ENCODE measurements at regions not wholly inside any gene's neighbourhood (a gene's known extent, or its start where the extent isn't known, plus 50 kb on each side); places are given as distances from the start of the nearest gene placed in this dataset.

DNA sequence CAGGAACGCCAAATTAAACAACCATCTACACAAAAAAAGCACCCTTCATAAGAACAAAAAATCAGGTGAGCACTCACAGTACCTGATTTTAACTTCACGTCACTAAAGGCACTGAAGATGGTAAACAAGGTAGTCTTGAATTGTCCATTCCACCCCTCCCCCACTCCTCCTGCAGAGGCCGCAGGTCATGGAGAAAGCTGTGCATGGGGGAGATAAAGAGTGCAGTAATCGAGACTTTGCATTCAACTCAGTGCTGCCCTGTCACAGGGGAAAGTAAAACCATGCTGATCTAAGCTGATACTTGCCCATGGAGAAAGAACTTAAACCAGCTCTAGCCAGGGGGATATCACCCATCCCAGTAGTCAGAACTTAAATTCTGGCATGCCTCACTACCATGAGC, 61.4 kb upstream of the LRIF1 start:
- no peak overlapping the region for H3K27ac ChIP-seq (ENCODE audit: low read depth, low read length)
- no peaks in the 10 kb centered on the region for H3K79me2 ChIP-seq (ENCODE audit: insufficient read depth, low read length)
- no peak for ATAC-seq
- RAD21 ChIA-PET (ENCODE audit: low non-redundant PET in 1 of 2, low total read pairs in 2 of 2, uncharacterized antibody in 2 of 2, unreplicated experiment in 2 of 2): no interaction called here
- POLR2A ChIA-PET: no interaction called here
- intact Hi-C loops (cut with micrococcal nuclease): no loop called here
- no peaks in the 10 kb centered on the region for H4K20me1 ChIP-seq (ENCODE audit: insufficient read depth)
- H3K9ac ChIP-seq (ENCODE audit: low read length): no peak overlapping the region
- peaks cover 21% of the 10 kb centered on the region; the same call in 1 of the 2 replicates for H3K27me3 ChIP-seq (ENCODE audit: insufficient read depth, low read length)
- no peaks in the 10 kb centered on the region for H3K9me3 ChIP-seq (ENCODE audit: control insufficient read depth in 1 of 2, insufficient read depth in 1 of 2, low read depth in 1 of 2, low read length in 2 of 2)
- no peak overlapping the region for H3K4me3 ChIP-seq (replicated peaks in 1 of 2; ENCODE audit: low read depth in 1 of 2, low read length in 2 of 2)
- no peaks in the 10 kb centered on the region for H3K9me2 ChIP-seq (ENCODE audit: insufficient read depth)
- BruUV-seq (replicated peaks): no TSS peak
- H3K4me1 ChIP-seq (ENCODE audit: control insufficient read depth in 1 of 2, insufficient read depth in 2 of 2, low read length in 2 of 2): no peaks in the 10 kb centered on the region
- no peaks in the 10 kb centered on the region for H3K36me3 ChIP-seq (ENCODE audit: control insufficient read depth in 1 of 2, insufficient read depth in 2 of 2, low read length in 2 of 2)
- no peak overlapping the region for H2AFZ ChIP-seq (ENCODE audit: low read depth, low read length, poor library complexity, severe bottlenecking)
- no peak for DNase-seq (ENCODE audit: low read depth, low spot score)
- CTCF ChIA-PET: interaction anchor here (1.2 kb wide), 1 partner anchor 244 kb away, joined by 3 read pairs; no protein-coding TSS in a partner anchor
- TF ChIP-seq MAX (IDR thresholded peaks at IDR 0.05) (no peak), SIN3A (IDR thresholded peaks at IDR 0.05; ENCODE audit: low read depth) (no peak), CTCF (IDR thresholded peaks at IDR 0.05 in 2 of 3, conservative IDR thresholded peaks at IDR 0.05 in 1 of 3; ENCODE audit: borderline replicate concordance in 1 of 3, insufficient read depth in 1 of 3, low read depth in 2 of 3, low read length in 2 of 3) (no peak), EGR1 (IDR thresholded peaks at IDR 0.05; ENCODE audit: low read depth) (no peak), YY1 (IDR thresholded peaks at IDR 0.05; ENCODE audit: extremely low read depth, insufficient replicate concordance, low read depth, low read length) (no peak), ZNF274 (IDR thresholded peaks at IDR 0.05; ENCODE audit: low read depth, low read length) (no peak), RAD21 (IDR thresholded peaks at IDR 0.05; ENCODE audit: low read depth) (no peak), SP1 (IDR thresholded peaks at IDR 0.05; ENCODE audit: low read depth) (no peak), SRF (IDR thresholded peaks at IDR 0.05; ENCODE audit: low read depth) (no peak), POLR2AphosphoS5 (IDR thresholded peaks at IDR 0.05; ENCODE audit: low read depth, low read length) (no peak), ATF3 (IDR thresholded peaks at IDR 0.05) (no peak), CBX3 (IDR thresholded peaks at IDR 0.05; ENCODE audit: low read depth) (no peak), REST (IDR thresholded peaks at IDR 0.05; ENCODE audit: low read depth) (no peak), FOSL1 (IDR thresholded peaks at IDR 0.05; ENCODE audit: low read depth) (no peak), TCF7L2 (IDR thresholded peaks at IDR 0.05; ENCODE audit: borderline replicate concordance, extremely low read depth, insufficient read depth, insufficient read length) (no peak)
- no peak overlapping the region for H3K4me2 ChIP-seq (ENCODE audit: low read length)

All from HCT116 (cell line).